Endothelial cell of umbilical vein (primary cell): ENCODE measurements at regions not wholly inside any gene's neighbourhood (a gene's known extent, or its start where the extent isn't known, plus 50 kb on each side); places are given as distances from the start of the nearest gene placed in this dataset.

Experiments used
- BruUV-seq: library from RNA; stranded (reverse); fragments of 400-500 nt; replicated peaks from 2 replicates; lab custom pipeline; 2021; lab: Mats Ljungman, UMichigan
- CTCF ChIA-PET: fragments of 300-600, 350-600 bp; sonication (Branson Sonifier 250); formaldehyde crosslinking; loops from one replicate; lab custom pipeline; 2021; ENCODE audit warnings: antibody characterized with exemption, inconsistent platforms; lab: Charles Lee
- POLR2A ChIA-PET: fragments of 300-600, 350-600 bp; sonication (Branson Sonifier 250); formaldehyde crosslinking; loops from one replicate; lab custom pipeline; 2021; ENCODE audit warnings: antibody characterized with exemption, inconsistent platforms; lab: Charles Lee
- DNase-seq: peaks from one replicate; pipeline ENCODE4 v3.0.0-alpha.2; 2011; ENCODE audit warnings: low read depth, low spot score
- FAIRE-seq: peaks from 2 replicates; lab custom pipeline; 2011; peaks lifted over from hg19 to GRCh38; lab: Jason Lieb, UNC
- H2AFZ ChIP-seq: 2 replicates; pipeline ENCODE4 v1.6.0; 2012; ENCODE audit warnings: low read depth, low read length, control low read depth, inconsistent platforms
- H3K27ac ChIP-seq: 2 replicates; pipeline ENCODE4 v1.5.1; 2011; ENCODE audit warnings: low read depth, mild to moderate bottlenecking, control low read depth, low read length, moderate library complexity; ENCODE audit not compliant: insufficient read depth
- H3K27me3 ChIP-seq, 2 experiments: 2 replicates each; pipeline versions ENCODE4 v1.6.0 to v1.6.1; 2011; ENCODE audit warnings: low read length in 2 of 2, mixed read lengths in 1 of 2; ENCODE audit not compliant: control insufficient read depth in 2 of 2, insufficient read depth in 2 of 2
- H3K36me3 ChIP-seq, 2 experiments: 2 replicates in 1 of 2; 3 replicates in 1 of 2; pipeline ENCODE4 v1.5.1; 2011; ENCODE audit warnings: low read length in 2 of 2, mild to moderate bottlenecking in 1 of 2, moderate library complexity in 1 of 2; ENCODE audit not compliant: control insufficient read depth in 2 of 2, insufficient read depth in 2 of 2; ENCODE audit errors: extremely low read depth in 1 of 2
- H3K4me1 ChIP-seq: 3 replicates; pipeline ENCODE4 v1.5.1; 2011; ENCODE audit warnings: mild to moderate bottlenecking, low read length; ENCODE audit not compliant: control insufficient read depth, insufficient read depth; ENCODE audit errors: extremely low read depth
- H3K4me2 ChIP-seq: 2 replicates; pipeline ENCODE4 v1.6.1; 2011; ENCODE audit warnings: low read length, control low read depth, mixed read lengths; ENCODE audit not compliant: insufficient read depth
- H3K4me3 ChIP-seq, 3 experiments: fragments of 200-600 bp in 1 of 3; sonication (generic), shearing (Covaris generic) in 1 of 3; replicated peaks in 1 of 3; 2 replicates each; pipeline ENCODE4 v1.5.1; 2011 to 2016; ENCODE audit warnings: control low read depth in 3 of 3, low read length in 3 of 3, mild to moderate bottlenecking in 2 of 3, inconsistent platforms in 1 of 3, low read depth in 1 of 3, moderate library complexity in 1 of 3; ENCODE audit not compliant: insufficient read depth in 1 of 3
- H3K79me2 ChIP-seq: 2 replicates; pipeline ENCODE4 v1.6.0; 2012; ENCODE audit warnings: low read length, inconsistent platforms; ENCODE audit not compliant: control insufficient read depth, insufficient read depth
- H3K9ac ChIP-seq: replicated peaks from 2 replicates; pipeline ENCODE3; 2011; ENCODE audit warnings: low read length, control low read depth; ENCODE audit not compliant: insufficient read depth; ENCODE audit errors: extremely low read depth
- H3K9me1 ChIP-seq: replicated peaks from 3 replicates; pipeline ENCODE4 v1.6.0; 2011; ENCODE audit warnings: mild to moderate bottlenecking, low read length; ENCODE audit not compliant: control insufficient read depth, insufficient read depth; ENCODE audit errors: extremely low read depth
- H3K9me3 ChIP-seq: replicated peaks from 2 replicates; pipeline ENCODE4 v1.5.1; 2012; ENCODE audit warnings: low read length, inconsistent platforms; ENCODE audit not compliant: control insufficient read depth, insufficient read depth
- H4K20me1 ChIP-seq: replicated peaks from 2 replicates; pipeline ENCODE3; 2011; ENCODE audit warnings: mild to moderate bottlenecking, low read length; ENCODE audit not compliant: control insufficient read depth, insufficient read depth; ENCODE audit errors: extremely low read depth
- CTCF ChIP-seq, 2 donors: IDR thresholded peaks; 1 replicate in 1 of 2; 2 replicates in 1 of 2; pipeline ENCODE4 v1.5.1; 2011; ENCODE audit warnings: low read length in 2 of 2, mild to moderate bottlenecking in 2 of 2, moderate library complexity in 2 of 2, control low read depth in 1 of 2, inconsistent platforms in 1 of 2, low read depth in 1 of 2; ENCODE audit not compliant: insufficient read depth in 1 of 2; ENCODE audit errors: extremely low read depth in 1 of 2
- EZH2 ChIP-seq: IDR thresholded peaks from 2 replicates; pipeline ENCODE4 v1.6.1; 2012; ENCODE audit warnings: borderline replicate concordance, low read depth, mild to moderate bottlenecking, moderate library complexity, low read length, inconsistent platforms; ENCODE audit not compliant: severe bottlenecking
- FOS ChIP-seq: IDR thresholded peaks from 2 replicates; pipeline ENCODE4 v1.6.1; 2011; ENCODE audit warnings: mild to moderate bottlenecking, low read length, moderate library complexity, borderline replicate concordance; ENCODE audit not compliant: insufficient read depth
- GATA2 ChIP-seq: IDR thresholded peaks from 2 replicates; pipeline ENCODE4 v1.7.0; 2011; ENCODE audit warnings: low read depth, mild to moderate bottlenecking, moderate library complexity, mixed read lengths, low read length; ENCODE audit not compliant: insufficient read length, insufficient read depth
- JUN ChIP-seq: IDR thresholded peaks from 2 replicates; pipeline ENCODE4 v1.6.1; 2011; ENCODE audit warnings: borderline replicate concordance, low read depth; ENCODE audit not compliant: insufficient read length, insufficient read depth
- MYC ChIP-seq: IDR thresholded peaks from one replicate; pipeline ENCODE4 v1.6.1; 2011; ENCODE audit warnings: mild to moderate bottlenecking, low read depth, low read length
- POLR2A ChIP-seq: IDR thresholded peaks from 2 replicates; pipeline ENCODE4 v1.6.1; 2012; ENCODE audit warnings: low read depth, mild to moderate bottlenecking, control low read depth, low read length
- POLR2AphosphoS5 ChIP-seq: IDR thresholded peaks from 2 replicates; pipeline ENCODE4 v1.6.1; 2012; ENCODE audit warnings: low read depth, mild to moderate bottlenecking, control low read depth, low read length, moderate library complexity; ENCODE audit not compliant: insufficient read depth
- dilution Hi-C: fragments of 300-500 bp; cut with MboI; formaldehyde crosslinking; loops from one replicate; pipeline ENCODE4 v1.15.0; 2019; ENCODE audit warnings: low sequenced_read_pairs; ENCODE audit not compliant: extremely low pct_ligation_motif_present
- intact Hi-C: fragments of 100-400 bp; cut with micrococcal nuclease; formaldehyde crosslinking; loops from one replicate; pipeline ENCODE4 v1.10.0; 2022
- TF ChIP-seq, protein P1 (sequence below): IDR thresholded peaks from 2 replicates; pipeline ENCODE4 v1.6.1; 2011; ENCODE audit not compliant: insufficient read depth, insufficient read length

DNA sequence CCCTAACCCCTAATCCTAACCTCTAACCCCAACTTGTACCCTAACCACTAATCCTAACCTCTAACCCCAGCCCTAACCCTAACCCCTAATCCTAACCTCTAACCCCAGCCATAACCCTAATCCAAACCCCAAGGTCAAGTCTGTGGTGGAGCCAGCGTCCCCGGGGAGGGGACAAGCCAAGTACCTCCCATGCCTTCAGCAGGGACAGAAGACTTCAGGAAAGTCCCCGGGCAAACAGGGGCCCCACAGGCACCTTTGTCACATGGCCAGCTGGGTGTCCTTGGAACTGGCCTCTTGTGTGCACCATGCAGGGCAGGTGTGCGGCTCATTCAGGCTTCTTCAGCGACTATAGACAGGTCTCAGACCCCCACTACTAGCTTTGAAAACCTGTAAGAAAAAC lies 555.8 kb downstream of the BRD1 start:
- DNase-seq (no peak), FAIRE-seq (no peak)
- BruUV-seq, result no TSS peak
- H3K9me1 ChIP-seq, result no peaks in the 10 kb centered on the region
- ChIA-PET CTCF (no interaction called here), POLR2A (no interaction called here)
- no peak overlapping the region for H3K27ac ChIP-seq
- H4K20me1 ChIP-seq, result no peaks in the 10 kb centered on the region
- H3K4me3 ChIP-seq, result no peak overlapping the region
- TF ChIP-seq POLR2A, result no peak
- no peak for TF ChIP-seq JUN
- no peak for TF ChIP-seq MYC
- no peak for TF ChIP-seq CTCF (IDR thresholded peaks at IDR 0.05; ENCODE audit: extremely low read depth in 1 of 2, insufficient read depth in 1 of 2, low read depth in 1 of 2, low read length in 2 of 2)
- TF ChIP-seq EZH2, result no peak
- no peak for TF ChIP-seq GATA2
- TF ChIP-seq, protein P1, sequence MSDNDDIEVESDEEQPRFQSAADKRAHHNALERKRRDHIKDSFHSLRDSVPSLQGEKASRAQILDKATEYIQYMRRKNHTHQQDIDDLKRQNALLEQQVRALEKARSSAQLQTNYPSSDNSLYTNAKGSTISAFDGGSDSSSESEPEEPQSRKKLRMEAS, result no peak
- no peak for TF ChIP-seq POLR2AphosphoS5
- no peak for TF ChIP-seq FOS
- H3K36me3 ChIP-seq, result no peaks in the 10 kb centered on the region
- H3K4me2 ChIP-seq, result no peak overlapping the region
- H3K9me3 ChIP-seq, result peaks cover 3% of the 10 kb centered on the region
- no peak overlapping the region for H2AFZ ChIP-seq
- no peaks in the 10 kb centered on the region for H3K4me1 ChIP-seq
- no peak overlapping the region for H3K9ac ChIP-seq
- no peaks in the 10 kb centered on the region for H3K79me2 ChIP-seq
- no peaks in the 10 kb centered on the region for H3K27me3 ChIP-seq
- dilution Hi-C loops (no loop called here), intact Hi-C loops (no loop called here)
